KBM-7 (cell line): ENCODE measurements at regions not wholly inside any gene's neighbourhood (a gene's known extent, or its start where the extent isn't known, plus 50 kb on each side); places are given as distances from the start of the nearest gene placed in this dataset.

ENCODE experiments used
- DNase-seq: peaks from one replicate; pipeline ENCODE4 v3.0.0-alpha.2; 2015
- in situ Hi-C: fragments of 300-500 bp; cut with MboI; formaldehyde crosslinking; loops from 2 replicates; pipeline ENCODE4 v1.14.3; 2020; ENCODE audit warnings: low sequenced_read_pairs, low pct_unique_long_range_greater_than_20kb, mixed read lengths

DNA sequence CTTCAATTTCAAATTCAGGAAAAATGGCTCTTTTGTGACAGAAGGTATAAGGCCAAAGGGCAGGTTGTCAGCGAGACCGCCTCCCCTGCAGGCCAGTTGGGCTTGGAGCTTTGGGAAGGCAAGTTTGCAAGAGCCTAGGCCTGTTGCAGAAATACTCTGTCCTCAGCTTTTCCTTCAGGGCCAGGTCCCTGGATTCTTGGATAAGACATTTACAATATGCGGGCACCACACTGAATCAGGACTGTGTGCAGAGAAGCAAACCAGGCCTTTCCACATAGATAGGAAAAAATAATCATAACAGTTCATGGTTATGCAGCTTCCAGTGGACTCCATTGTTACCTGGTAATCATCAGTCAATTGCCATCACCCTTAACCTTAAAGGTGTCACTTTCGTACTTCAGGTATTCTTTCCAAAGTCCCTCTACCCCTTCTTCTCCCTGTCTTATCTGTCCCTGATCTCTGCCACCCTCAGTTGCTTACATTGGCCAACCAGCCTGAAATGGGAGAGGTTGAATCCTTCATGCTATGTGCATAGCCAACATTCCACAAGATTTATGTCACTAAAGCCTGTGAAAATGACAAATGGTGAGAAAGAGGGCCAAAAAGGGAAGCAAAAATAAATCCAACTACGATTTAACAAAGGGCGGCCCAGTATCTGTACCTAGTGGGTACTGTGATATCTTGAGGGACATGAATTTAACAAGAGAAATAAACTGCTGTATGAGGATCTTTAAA lies 304.5 kb upstream of the NFE2L3 start:
- in situ Hi-C loops = loop anchor here (25.0 kb wide), 2 partner anchors 260 to 435 kb away; no protein-coding TSS in a partner anchor
- DNase-seq = no peak

- no peak for DNase-seq
- in situ Hi-C loops = loop anchor here (25.0 kb wide), 3 partner anchors 262 to 1313 kb away; partner anchors contain the start of genes HOXA10, HOXA3, HOXA7 and HOXA9
Observed at GRCh38 chr7:25849500-25850184, 302.4 kb upstream of the NFE2L3 start.

DNA sequence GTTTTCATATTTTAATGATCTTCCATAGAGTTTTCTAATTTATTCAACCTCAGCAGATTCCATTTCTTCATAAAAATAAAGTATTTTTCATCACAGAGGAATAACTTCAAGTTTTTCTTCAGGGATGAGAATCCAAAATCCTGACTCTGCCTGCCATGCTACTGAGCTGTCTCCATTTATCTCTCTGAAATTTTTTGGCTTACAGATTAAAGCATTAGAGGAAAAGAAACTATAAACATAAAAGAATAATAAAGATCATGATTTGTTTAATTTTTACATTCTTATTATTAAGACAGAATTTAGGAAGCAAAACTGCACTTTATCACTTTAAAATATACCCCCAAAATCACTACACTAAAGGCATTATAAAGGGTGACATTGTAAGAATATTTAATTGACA lies 301.8 kb upstream of the NFE2L3 start:
- in situ Hi-C loops = loop anchor here (25.0 kb wide), 1 partner anchor 1312 kb away; the partner anchor contains the start of genes HOXA10, HOXA3, HOXA7 and HOXA9
- DNase-seq = no peak

GRCh38 chr7:25850735-25851134 lies 301.3 kb upstream of the NFE2L3 start:
- in situ Hi-C loops = loop anchor here (25.0 kb wide), 1 partner anchor 1312 kb away; the partner anchor contains the start of genes HOXA10, HOXA3, HOXA7 and HOXA9
- DNase-seq = no peak

GRCh38 chr7:25851332-25852210 lies 300.4 kb upstream of the NFE2L3 start:
- DNase-seq = peak; percentile 75
- in situ Hi-C loops = loop anchor here (25.0 kb wide), 1 partner anchor 1311 kb away; the partner anchor contains the start of genes HOXA10, HOXA3, HOXA7 and HOXA9

DNA sequence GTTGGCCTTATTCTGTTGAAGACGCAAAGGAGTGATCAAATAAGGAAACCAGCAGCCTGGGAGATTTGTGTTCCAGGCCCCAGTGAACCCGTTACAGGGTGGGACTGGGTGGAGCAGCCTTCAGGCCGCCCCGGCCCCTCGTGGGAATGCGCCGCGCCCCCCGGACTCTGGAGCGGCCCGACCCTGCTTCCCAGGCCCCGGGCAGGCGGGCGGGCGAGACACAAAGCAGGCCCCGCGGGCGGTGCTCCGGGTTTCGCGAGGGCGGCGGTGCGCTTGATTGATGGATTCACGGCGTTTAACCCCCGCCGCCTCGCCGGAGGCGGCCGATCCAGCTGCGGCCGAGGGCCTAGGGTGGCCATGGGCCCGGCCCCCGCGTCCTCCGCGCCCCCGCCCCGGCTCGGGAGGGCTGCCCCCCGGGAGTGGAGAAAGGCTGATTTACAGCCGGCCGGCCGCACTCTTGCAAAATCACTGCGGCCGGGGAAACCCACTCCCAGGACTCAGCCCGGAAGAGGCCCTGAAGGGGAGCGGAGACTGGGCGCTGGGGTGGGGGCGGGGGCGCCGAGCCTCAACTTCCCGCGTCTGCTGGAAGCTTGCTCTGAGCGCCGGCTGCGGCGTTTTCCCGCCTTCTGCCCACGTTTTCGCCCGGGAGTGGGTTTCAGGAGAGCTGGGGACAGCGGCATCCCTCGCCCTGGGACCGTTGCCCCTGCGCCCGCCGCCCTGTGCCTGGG lies 299.6 kb upstream of the NFE2L3 start:
- in situ Hi-C loops = loop anchor here (25.0 kb wide), 1 partner anchor 1310 kb away; the partner anchor contains the start of genes HOXA10, HOXA3, HOXA7 and HOXA9
- DNase-seq = peak; percentile 39

DNA sequence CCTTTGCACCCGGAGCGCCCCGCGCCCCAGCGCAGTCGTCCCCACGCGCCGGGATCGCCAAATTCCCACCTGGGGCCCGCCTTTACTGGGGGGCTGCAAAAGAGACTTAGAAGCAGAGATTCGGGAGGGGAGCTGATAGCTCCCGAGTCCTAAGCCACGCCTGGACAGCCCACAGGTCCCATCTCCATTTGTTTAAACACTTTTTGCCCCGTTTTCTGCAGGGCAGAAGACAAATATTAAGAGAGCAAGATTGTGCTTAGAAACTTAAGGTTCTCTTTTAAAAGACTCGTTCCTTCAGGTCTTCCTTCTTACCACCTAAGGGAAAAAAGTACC lies 299.1 kb upstream of the NFE2L3 start:
- in situ Hi-C loops = loop anchor here (25.0 kb wide), 1 partner anchor 1309 kb away; the partner anchor contains the start of genes HOXA10, HOXA3, HOXA7 and HOXA9
- no peak for DNase-seq

DNA sequence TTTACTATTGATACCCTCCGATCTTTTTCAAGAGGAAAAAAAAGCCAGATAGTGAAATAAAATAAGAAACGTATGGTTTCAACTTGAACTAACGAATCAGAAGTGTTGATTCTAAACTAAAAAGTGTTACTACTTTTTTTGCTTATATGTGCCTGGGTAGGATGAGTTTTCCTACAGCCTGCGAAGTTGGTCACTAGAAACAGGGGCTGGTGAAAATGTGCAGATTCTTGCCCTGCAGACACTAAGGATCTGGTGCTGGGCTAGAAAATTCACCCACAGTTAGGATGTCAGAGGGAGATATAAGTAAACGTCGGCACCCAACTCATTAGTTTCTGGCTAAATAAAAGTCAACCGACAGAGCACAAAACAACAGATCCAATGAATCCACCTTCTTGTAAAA lies 298.7 kb upstream of the NFE2L3 start:
- in situ Hi-C loops = loop anchor here (25.0 kb wide), 1 partner anchor 1309 kb away; the partner anchor contains the start of genes HOXA10, HOXA3, HOXA7 and HOXA9
- no peak for DNase-seq

GRCh38 chr7:25854059-25854458 lies 297.9 kb upstream of the NFE2L3 start:
- in situ Hi-C loops = loop anchor here (25.0 kb wide), 1 partner anchor 1308 kb away; the partner anchor contains the start of genes HOXA10, HOXA3, HOXA7 and HOXA9
- DNase-seq = no peak

DNA sequence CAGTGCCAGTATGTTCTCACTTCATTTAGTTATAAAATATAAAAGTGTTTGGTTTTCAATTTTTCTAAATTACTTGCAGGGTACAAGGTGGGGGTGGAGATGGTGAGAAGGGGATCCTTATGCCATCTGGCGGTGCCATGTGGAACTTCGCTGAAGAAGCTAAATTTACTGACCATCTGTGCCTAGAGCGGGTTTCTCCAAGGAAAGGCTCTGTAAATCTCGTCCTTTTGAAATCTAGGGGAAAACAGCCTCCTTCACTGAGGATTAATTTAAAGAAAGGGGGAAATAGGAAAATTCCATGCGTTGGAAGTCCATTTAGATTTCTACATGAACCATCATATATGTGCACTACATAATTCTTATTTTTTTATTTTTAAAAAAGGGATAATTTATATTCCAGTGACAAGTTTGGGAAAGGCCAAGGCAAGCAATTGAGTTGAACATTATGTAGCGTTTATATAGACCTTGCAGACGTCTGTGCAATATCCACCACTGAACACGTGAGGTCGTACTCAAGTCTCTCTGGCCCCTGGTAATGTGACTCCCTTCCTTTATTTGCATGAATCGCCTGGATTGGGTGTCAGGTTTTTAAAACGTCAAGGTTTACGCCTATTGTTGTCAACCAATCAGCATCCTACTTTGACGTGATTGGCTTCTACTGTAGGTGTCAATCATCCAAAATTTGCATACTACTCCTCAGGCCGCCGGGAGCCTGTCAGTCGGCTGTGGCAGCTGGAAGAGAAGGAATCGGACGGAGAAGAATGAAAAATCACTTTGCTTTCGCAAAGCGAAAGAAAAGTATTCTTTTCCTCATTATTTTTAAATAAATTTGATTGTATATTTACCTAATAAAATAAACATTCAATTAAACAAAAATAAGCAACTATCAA lies 297.1 kb upstream of the NFE2L3 start:
- in situ Hi-C loops = loop anchor here (25.0 kb wide), 1 partner anchor 1307 kb away; the partner anchor contains the start of genes HOXA10, HOXA3, HOXA7 and HOXA9
- DNase-seq = peak; percentile 98

- no peak for DNase-seq
- in situ Hi-C loops = loop anchor here (25.0 kb wide), 1 partner anchor 1306 kb away; the partner anchor contains the start of genes HOXA10, HOXA3, HOXA7 and HOXA9
Observed at GRCh38 chr7:25855854-25856782, 295.9 kb upstream of the NFE2L3 start.

GRCh38 chr7:25857376-25858067 lies 294.5 kb upstream of the NFE2L3 start:
- peak; percentile 63 for DNase-seq
- in situ Hi-C loops = loop anchor here (25.0 kb wide), 1 partner anchor 1305 kb away; the partner anchor contains the start of genes HOXA10, HOXA3, HOXA7 and HOXA9

DNA sequence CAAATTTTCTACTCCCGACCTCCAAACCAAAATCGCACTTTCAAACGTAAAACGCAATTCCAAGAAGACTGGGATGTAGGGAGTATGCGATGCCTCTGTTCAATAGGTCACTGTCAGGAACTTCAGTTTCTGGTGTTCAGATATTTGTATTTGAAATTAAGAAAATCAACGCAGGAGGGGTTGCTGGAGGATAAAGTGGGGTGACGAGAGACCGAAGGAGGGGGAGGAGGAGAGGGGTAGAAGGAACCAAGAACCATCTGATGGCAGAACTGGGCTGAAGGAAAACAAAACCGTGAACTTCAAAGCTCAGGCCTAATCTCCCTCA lies 293.8 kb upstream of the NFE2L3 start:
- DNase-seq = no peak

GRCh38 chr7:25858525-25859411 lies 293.2 kb upstream of the NFE2L3 start:
- DNase-seq = no peak
- in situ Hi-C loops = loop anchor here (25.0 kb wide), 1 partner anchor 1304 kb away; the partner anchor contains the start of genes HOXA10, HOXA3, HOXA7 and HOXA9

More for the DNA sequence above, 293.8 kb upstream of the NFE2L3 start:
- in situ Hi-C loops = loop anchor here (25.0 kb wide), 1 partner anchor 1304 kb away; the partner anchor contains the start of genes HOXA10, HOXA3, HOXA7 and HOXA9
